ENCODE measurements at regions not wholly inside any gene's neighbourhood (a gene's known extent, or its start where the extent isn't known, plus 50 kb on each side); places are given as distances from the start of the nearest gene placed in this dataset.

GRCh38 chr5:29085142-29085541 lies 2046.8 kb upstream of the CDH9 start:
- no peak for TF ChIP-seq CTCF (IDR thresholded peaks at IDR 0.05; ENCODE audit: low read depth, low read length)
- no peak for TF ChIP-seq POLR2A (IDR thresholded peaks at IDR 0.05; ENCODE audit: extremely low read depth, insufficient read length)
- TF ChIP-seq MAX (IDR thresholded peaks at IDR 0.05; ENCODE audit: low read depth, low read length): no peak
